DOHH2 (cell line): ENCODE measurements at regions not wholly inside any gene's neighbourhood (a gene's known extent, or its start where the extent isn't known, plus 50 kb on each side); places are given as distances from the start of the nearest gene placed in this dataset.

ENCODE experiments used
- H3F3A ChIP-seq: fragments of 200-600 bp; sonication (generic), shearing (Covaris generic); 2 replicates; pipeline ENCODE4 v1.6.0; 2016; ENCODE audit warnings: antibody characterized with exemption, mild to moderate bottlenecking; ENCODE audit not compliant: control insufficient read depth, insufficient read depth
- H3K27ac ChIP-seq: fragments of 200-600 bp; sonication (generic); 2 replicates; pipeline ENCODE4 v1.5.1; 2014; ENCODE audit warnings: low read depth, mild to moderate bottlenecking, low read length, moderate library complexity
- H3K27me3 ChIP-seq: fragments of 200-600 bp; sonication (generic); 2 replicates; pipeline ENCODE4 v1.6.1; 2014; ENCODE audit warnings: mild to moderate bottlenecking, low read length, mixed read lengths; ENCODE audit not compliant: control insufficient read depth
- H3K36me3 ChIP-seq: fragments of 200-600 bp; sonication (generic); 2 replicates; pipeline ENCODE4 v1.6.1; 2014; ENCODE audit warnings: mild to moderate bottlenecking, low read length, moderate library complexity, mixed read lengths; ENCODE audit not compliant: control insufficient read depth
- H3K4me1 ChIP-seq: fragments of 200-600 bp; sonication (generic); 2 replicates; pipeline ENCODE4 v1.6.1; 2014; ENCODE audit warnings: mild to moderate bottlenecking, low read length, mixed read lengths; ENCODE audit not compliant: control insufficient read depth
- H3K4me2 ChIP-seq: fragments of 200-600 bp; sonication (generic); 2 replicates; pipeline ENCODE4 v1.6.0; 2014; ENCODE audit warnings: mild to moderate bottlenecking, low read length, moderate library complexity
- H3K4me3 ChIP-seq: fragments of 200-600 bp; sonication (generic); 2 replicates; pipeline ENCODE4 v1.5.1; 2014; ENCODE audit warnings: mild to moderate bottlenecking, low read length, mixed read lengths
- H3K79me2 ChIP-seq: fragments of 200-600 bp; sonication (generic); 2 replicates; pipeline ENCODE4 v1.6.1; 2014; ENCODE audit warnings: mild to moderate bottlenecking, low read length, mixed read lengths; ENCODE audit not compliant: control insufficient read depth
- H3K9me2 ChIP-seq: fragments of 200-600 bp; sonication (generic); replicated peaks from 2 replicates; pipeline ENCODE4 v1.6.1; 2014; ENCODE audit warnings: mild to moderate bottlenecking, low read length, mixed read lengths; ENCODE audit not compliant: control insufficient read depth
- H3K9me3 ChIP-seq: fragments of 200-600 bp; sonication (generic); 2 replicates; pipeline ENCODE4 v1.6.1; 2014; ENCODE audit warnings: antibody characterized with exemption, low read length, mixed read lengths; ENCODE audit not compliant: control insufficient read depth, insufficient read depth
- H4K20me1 ChIP-seq: fragments of 200-600 bp; sonication (generic); 2 replicates; pipeline ENCODE4 v1.6.0; 2014; ENCODE audit warnings: low read depth, mild to moderate bottlenecking, antibody characterized with exemption, low read length, moderate library complexity; ENCODE audit not compliant: control insufficient read depth, insufficient read depth
- CTCF ChIP-seq: fragments of 200-600 bp; sonication (generic); IDR thresholded peaks from one replicate; pipeline ENCODE4 v1.5.1; 2014; ENCODE audit warnings: antibody characterized with exemption, mild to moderate bottlenecking, low read depth, low read length; ENCODE audit not compliant: poor library complexity, severe bottlenecking
- EZH2phosphoT487 ChIP-seq: fragments of 200-600 bp; sonication (generic); IDR thresholded peaks from 2 replicates; pipeline ENCODE4 v1.6.1; 2017; ENCODE audit warnings: borderline replicate concordance, mild to moderate bottlenecking, antibody characterized with exemption, low read length, moderate library complexity, mixed read lengths

- H3K4me3 ChIP-seq: no peak overlapping the region
- no peaks in the 10 kb centered on the region for H4K20me1 ChIP-seq
- H3K27me3 ChIP-seq: no peaks in the 10 kb centered on the region
- H3K79me2 ChIP-seq: no peaks in the 10 kb centered on the region
- no peaks in the 10 kb centered on the region for H3F3A ChIP-seq
- no peak overlapping the region for H3K4me2 ChIP-seq
- H3K9me2 ChIP-seq: no peaks in the 10 kb centered on the region
- H3K9me3 ChIP-seq: peaks cover 8% of the 10 kb centered on the region; the same call in 1 of the 2 replicates
- no peaks in the 10 kb centered on the region for H3K36me3 ChIP-seq
- H3K4me1 ChIP-seq: no peaks in the 10 kb centered on the region
- no peak overlapping the region for H3K27ac ChIP-seq
- no peak for TF ChIP-seq CTCF
- TF ChIP-seq EZH2phosphoT487: no peak
Measured at GRCh38 chr13:82436099-82436585, 1446.1 kb downstream of the SLITRK1 start.

- H3F3A ChIP-seq: no peaks in the 10 kb centered on the region
- H3K36me3 ChIP-seq: no peaks in the 10 kb centered on the region
- no peak overlapping the region for H3K4me3 ChIP-seq
- no peaks in the 10 kb centered on the region for H3K27me3 ChIP-seq
- no peak overlapping the region for H3K27ac ChIP-seq
- no peaks in the 10 kb centered on the region for H4K20me1 ChIP-seq
- H3K79me2 ChIP-seq: no peaks in the 10 kb centered on the region
- no peak for TF ChIP-seq EZH2phosphoT487
- no peak for TF ChIP-seq CTCF
- H3K4me2 ChIP-seq: no peak overlapping the region
- H3K4me1 ChIP-seq: no peaks in the 10 kb centered on the region
- no peaks in the 10 kb centered on the region for H3K9me2 ChIP-seq
- H3K9me3 ChIP-seq: peaks cover 1% of the 10 kb centered on the region; the same call in 1 of the 2 replicates
Measured at GRCh38 chr13:82432949-82433348, 1449.3 kb downstream of the SLITRK1 start.

- H3K9me3 ChIP-seq: no peaks in the 10 kb centered on the region
Measured at GRCh38 chr13:82412749-82413148, 1469.5 kb downstream of the SLITRK1 start.

GRCh38 chr13:82407321-82407720 lies 1475.0 kb downstream of the SLITRK1 start:
- Histone ChIP-seq H3K4me2 (no peak overlapping the region), H3K4me1 (no peaks in the 10 kb centered on the region), H3K27ac (no peak overlapping the region), H3K9me3 (no peaks in the 10 kb centered on the region), H3K4me3 (no peak overlapping the region), H3K9me2 (no peaks in the 10 kb centered on the region), H3K36me3 (no peaks in the 10 kb centered on the region), H3F3A (no peaks in the 10 kb centered on the region), H3K79me2 (no peaks in the 10 kb centered on the region), H4K20me1 (no peaks in the 10 kb centered on the region), H3K27me3 (no peaks in the 10 kb centered on the region)
- TF ChIP-seq EZH2phosphoT487: no peak
- no peak for TF ChIP-seq CTCF

More at GRCh38 chr13:82412749-82413148, 1469.5 kb downstream of the SLITRK1 start:
- no peaks in the 10 kb centered on the region for H3K4me1 ChIP-seq
- no peaks in the 10 kb centered on the region for H3K27me3 ChIP-seq
- H3K79me2 ChIP-seq: no peaks in the 10 kb centered on the region
- no peaks in the 10 kb centered on the region for H3K9me2 ChIP-seq
- no peaks in the 10 kb centered on the region for H4K20me1 ChIP-seq
- no peak overlapping the region for H3K27ac ChIP-seq
- H3K4me2 ChIP-seq: no peak overlapping the region
- no peaks in the 10 kb centered on the region for H3K36me3 ChIP-seq
- H3F3A ChIP-seq: no peaks in the 10 kb centered on the region
- H3K4me3 ChIP-seq: no peak overlapping the region
- no peak for TF ChIP-seq EZH2phosphoT487
